Dermis microvascular lymphatic vessel endothelial cell (primary cell): ENCODE measurements at regions not wholly inside any gene's neighbourhood (a gene's known extent, or its start where the extent isn't known, plus 50 kb on each side); places are given as distances from the start of the nearest gene placed in this dataset.

Source experiments
- DNase-seq, 2 donors: peaks; one replicate each; pipeline versions ENCODE4 v3.0.0 to v3.0.0-alpha.2; 2010; ENCODE audit warnings: low read depth in 2 of 2

DNA sequence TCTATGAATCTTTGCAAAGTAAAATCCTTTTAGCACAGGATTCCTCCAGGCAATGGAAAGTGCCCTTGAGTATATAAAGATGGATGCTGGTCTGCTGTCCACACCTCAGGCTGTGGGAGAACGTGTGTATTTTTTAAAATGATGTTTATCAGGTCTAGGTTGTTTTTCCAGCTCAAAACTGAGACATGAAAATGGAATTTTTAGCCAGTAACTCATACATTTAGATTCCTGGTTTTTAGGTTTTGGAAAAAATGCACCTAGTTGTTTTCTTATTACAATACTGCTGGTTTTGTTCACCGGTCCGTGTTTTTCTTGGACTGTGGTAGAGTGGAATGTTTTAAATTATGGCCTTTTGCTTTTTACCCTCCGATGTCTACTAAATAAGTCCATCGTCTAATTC, 554.7 kb downstream of the SOX6 start:
- DNase-seq: no peak

- no peak for DNase-seq
Measured at GRCh38 chr11:15805726-15806125, 550.6 kb downstream of the SOX6 start.

- DNase-seq: no peak
Measured at GRCh38 chr11:15806217-15806616, 550.1 kb downstream of the SOX6 start.

- no peak for DNase-seq
Measured at GRCh38 chr11:15807827-15808226, 548.5 kb downstream of the SOX6 start.

GRCh38 chr11:15810082-15810481, 546.3 kb downstream of the SOX6 start:
- no peak for DNase-seq

DNA sequence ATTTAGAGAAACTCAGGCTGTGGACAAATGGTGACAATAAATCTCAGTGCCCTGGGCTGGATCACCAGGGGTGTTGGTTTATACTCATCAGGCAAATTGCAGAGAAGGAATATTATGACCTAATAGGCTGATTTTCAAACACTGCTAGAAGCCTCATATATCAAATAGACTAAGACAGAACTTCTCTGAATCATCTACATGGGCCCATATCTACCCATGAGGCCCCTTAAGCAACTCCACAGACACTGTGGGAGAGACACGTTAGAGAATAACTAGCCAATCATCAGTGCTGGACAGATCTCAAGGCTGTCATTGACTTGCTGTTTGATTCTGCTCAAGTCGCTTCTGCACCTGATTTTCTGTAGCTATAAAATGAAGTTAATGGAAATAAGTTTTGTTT, 545.8 kb downstream of the SOX6 start:
- DNase-seq: no peak

DNA sequence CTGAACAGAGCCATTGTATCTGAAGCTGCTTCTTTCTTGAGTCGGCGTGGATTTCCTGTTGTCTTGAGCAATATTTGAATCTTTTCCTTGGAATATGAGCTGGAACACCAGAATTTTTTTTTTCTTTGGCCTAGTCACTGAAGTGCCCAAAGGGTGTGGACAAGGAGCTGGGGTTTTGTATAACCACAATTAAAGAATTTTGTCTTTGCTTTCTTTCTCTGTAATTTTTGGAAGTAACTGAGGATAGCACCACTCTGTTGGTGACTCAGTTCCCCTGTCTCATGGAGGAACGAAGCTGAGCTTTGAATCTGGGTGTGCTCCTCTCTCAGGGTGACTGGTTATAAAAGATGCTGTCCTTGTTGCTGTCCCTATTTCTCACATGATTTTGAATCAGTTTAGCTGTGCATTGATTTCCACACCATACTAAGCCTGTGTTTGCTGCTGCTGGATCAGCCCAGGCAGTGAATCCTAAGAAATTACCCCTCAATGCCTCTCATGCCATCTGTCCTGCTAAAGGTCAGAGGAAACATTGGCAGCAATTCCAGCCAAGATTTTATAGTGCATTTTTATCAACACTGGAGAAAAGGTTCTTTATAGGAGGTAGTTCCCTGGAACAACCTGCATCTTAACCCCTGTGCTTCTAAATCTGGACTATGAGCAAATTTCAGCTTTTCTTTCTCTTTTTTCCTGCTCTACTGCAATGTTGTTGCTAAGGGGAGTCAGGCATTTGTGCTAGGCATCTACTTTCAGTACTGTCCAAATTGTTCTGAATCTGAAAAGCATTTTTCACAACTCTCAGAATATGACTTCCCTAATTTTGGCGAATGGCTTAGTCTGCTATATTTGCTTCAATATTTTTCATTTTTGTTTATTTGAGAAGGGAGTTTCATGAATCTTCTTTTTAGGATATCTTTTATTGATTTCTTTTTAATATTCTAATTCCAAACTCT, 540.8 kb downstream of the SOX6 start:
- no peak for DNase-seq

DNA sequence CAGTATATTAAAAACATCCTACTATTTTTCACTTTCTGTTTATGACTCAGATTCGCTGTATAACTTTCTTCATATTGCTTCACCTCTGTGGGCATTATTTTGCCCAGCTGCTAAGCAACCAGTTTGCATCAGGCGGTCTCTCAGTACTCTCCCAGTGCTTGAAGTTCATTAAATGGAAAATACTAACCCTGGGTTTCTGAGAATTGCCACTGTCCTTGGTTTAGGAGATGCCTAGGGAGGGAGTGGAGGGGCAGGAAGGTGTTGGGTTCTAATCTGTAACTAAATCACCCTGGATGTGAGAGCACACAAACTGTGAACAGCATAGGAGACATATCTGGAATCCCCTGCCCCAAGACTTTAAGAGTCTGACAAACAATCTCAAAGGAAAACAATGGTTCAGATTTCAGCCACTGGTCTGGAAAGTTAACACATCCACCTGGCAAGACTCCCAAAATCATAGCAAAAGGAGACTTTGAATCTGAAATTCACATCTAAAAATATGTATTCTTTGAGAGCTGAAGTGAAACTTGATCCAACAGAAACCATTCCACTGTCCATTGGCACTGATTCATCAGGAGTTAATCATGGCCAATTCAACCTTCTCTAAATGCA, 540.0 kb downstream of the SOX6 start:
- no peak for DNase-seq

DNA sequence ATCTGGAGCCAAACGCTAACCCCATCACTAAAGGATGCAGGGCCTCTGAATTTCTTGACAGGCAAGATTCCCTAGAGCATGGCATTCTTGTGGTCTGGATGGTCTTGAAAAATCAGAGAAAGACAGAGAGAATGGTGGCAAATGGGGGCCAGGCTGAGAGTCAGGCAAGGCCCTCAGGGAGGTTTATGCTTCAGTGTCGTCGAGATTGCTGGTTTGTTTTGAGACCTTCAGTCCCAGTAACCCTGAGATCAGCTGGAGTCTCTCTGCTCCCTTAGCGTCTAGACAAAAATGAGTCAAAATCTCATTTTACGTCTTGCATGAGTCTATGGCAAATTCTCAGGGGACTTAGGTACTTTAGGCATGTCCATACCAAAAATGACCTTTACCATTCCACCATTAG, 539.3 kb downstream of the SOX6 start:
- no peak for DNase-seq

- DNase-seq: no peak
Measured at GRCh38 chr11:15818132-15818842, 538.1 kb downstream of the SOX6 start.

DNA sequence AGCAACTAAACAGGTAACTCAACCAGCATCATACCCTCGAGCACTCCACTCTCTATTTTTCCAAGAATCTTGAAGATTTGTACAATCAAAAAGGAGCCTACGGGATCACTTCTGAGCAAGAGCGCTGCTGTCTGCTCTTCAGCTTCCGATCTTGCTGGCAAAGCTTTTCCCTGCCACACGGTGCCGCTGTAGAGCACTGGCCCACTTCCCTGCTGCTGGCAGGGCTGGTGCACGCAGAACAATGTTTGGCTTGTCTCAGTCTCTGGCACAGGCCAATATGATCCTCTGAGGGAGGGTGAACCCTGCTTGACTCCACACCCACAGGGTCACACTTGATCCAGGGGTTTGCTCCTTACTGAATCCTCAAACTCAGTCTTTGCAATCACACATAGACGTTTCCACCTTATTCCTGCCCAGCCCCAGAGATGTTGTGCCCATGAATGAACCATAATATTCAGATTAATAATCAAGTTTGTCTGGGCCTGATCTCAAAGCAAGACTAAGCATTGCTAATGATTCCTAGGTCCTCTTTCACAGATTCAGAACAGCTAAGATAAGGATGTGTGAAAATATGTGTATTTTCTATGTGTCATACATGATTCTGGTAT, 536.6 kb downstream of the SOX6 start:
- peak; percentile 31 to 54 for DNase-seq

DNA sequence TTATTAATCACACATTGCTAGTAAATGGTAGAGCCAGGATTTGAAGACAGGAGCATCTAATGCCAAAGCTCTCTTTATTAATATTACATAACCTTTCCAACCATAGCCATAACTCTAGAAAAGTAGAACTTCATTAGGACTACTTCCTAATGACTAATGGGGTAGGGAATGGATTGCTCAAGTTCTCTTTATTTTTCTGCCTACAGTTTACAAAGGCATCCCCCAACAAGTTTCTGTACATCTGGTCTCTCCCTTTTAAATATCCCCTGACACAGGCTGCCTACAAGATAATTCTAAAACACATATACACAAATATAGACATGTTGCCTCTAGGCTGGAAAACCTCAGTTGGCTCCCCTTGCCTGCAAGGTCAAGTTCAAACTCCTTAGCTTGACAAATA, 534.9 kb downstream of the SOX6 start:
- no peak for DNase-seq

GRCh38 chr11:15824060-15824459, 532.3 kb downstream of the SOX6 start:
- DNase-seq: no peak

- no peak for DNase-seq
Measured at GRCh38 chr11:15825976-15826650, 530.2 kb downstream of the SOX6 start.

DNA sequence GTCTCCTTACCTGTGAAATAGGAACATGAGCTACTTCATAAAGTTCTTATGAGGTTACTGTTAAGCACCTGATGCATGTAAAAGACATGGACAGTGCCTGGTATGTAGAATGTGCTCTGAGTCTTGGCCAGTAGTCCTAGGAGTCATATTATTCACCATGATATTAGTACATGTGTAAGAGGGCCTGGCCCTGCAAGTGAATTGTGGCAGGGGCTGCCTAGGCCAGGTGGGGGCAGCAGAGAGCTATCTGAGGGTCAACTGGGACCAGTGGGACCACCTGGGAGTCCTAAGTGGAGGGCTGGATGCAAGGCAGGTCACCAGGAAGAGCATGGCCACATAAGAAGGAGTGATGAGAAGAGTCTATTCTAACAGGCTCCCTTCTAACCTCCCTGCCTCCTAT, 529.5 kb downstream of the SOX6 start:
- DNase-seq: peak in 1 of 2 donors; percentile 28

GRCh38 chr11:15828215-15828853, 528.0 kb downstream of the SOX6 start:
- DNase-seq: no peak

GRCh38 chr11:15829312-15829711, 527.0 kb downstream of the SOX6 start:
- peak in 1 of 2 donors; percentile 48 for DNase-seq

DNA sequence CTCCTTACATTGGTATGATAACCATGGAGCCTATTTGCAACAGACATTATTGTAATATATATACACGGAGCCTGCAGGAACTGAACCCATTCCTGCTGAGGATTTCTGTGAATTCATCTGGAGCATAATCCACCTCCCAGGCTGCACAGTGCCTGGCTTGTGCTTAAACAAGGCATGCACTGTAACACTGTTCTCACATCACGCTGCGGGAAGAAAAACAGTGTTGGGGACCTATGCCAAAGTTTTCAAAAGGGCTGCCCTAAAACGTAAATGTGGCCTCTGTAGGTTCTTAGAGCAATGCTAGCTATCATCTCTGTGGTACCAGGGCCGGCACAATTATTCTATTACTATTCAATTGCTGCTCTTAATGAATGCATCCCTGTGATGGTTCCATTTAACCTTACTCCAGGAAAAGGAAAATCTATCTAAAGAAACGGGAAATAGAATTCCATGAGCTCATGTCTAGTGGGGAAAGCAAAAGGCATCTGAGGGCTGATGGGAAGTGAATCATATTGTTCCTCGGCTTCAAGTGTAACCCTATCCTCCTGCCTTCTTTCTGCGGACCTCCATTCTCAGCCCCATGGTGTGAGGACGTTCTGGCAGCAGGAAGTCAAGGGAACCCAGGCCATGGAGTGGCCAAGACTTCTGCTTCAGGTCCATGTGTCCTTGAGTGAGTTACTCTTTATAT, 525.5 kb downstream of the SOX6 start:
- peak in 1 of 2 donors; percentile 25 for DNase-seq

GRCh38 chr11:15835788-15836411, 520.4 kb downstream of the SOX6 start:
- no peak for DNase-seq

DNA sequence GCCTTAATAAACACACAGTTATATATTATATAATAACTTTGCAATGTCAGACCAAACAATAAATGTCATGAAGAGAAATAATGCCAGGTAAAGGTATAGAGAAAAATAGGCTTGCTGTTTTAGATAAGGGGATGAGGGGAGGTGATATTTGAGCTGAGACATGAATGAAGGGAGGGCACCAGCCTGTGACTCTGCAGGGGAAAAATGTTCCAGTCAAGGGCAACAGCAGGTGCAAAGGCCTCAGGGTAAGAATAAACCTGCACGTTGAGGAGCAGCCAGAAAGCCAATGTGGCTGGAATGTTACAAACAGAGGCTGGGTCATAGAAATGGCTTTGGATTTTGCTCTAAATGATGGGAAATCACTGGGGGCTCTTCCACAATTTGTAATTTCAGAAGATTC, 519.6 kb downstream of the SOX6 start:
- no peak for DNase-seq
